Transverse colon (tissue), 4 donors: ENCODE measurements at regions not wholly inside any gene's neighbourhood (a gene's known extent, or its start where the extent isn't known, plus 50 kb on each side); places are given as distances from the start of the nearest gene placed in this dataset.

Experiments used
- DNase-seq: peaks from one replicate; pipeline ENCODE4 v3.0.0-alpha.2; 2019
- H3K27ac ChIP-seq, 4 donors: fragments of 200-600 bp; sonication (generic); 2 replicates each; pipeline ENCODE4 v1.5.1; 2016 to 2018; ENCODE audit warnings: inconsistent platforms in 4 of 4
- H3K27me3 ChIP-seq: fragments of 200-600 bp; sonication (generic); 2 replicates; pipeline ENCODE4 v1.5.1; 2017; ENCODE audit warnings: inconsistent platforms
- H3K36me3 ChIP-seq, 4 donors: fragments of 200-600 bp; sonication (generic); 2 replicates each; pipeline ENCODE4 v1.5.1; 2017 to 2019; ENCODE audit warnings: inconsistent platforms in 4 of 4
- H3K4me1 ChIP-seq, 4 donors: fragments of 200-600 bp; sonication (generic); 2 replicates each; pipeline ENCODE4 v1.5.1; 2017 to 2020; ENCODE audit warnings: inconsistent platforms in 4 of 4
- H3K4me3 ChIP-seq, 4 donors: fragments of 200-600 bp; sonication (generic); 1 replicate in 1 of 4; 2 replicates in 3 of 4; pipeline versions ENCODE4 v1.5.1 to v1.6.1; 2017 to 2019; ENCODE audit warnings: inconsistent platforms in 4 of 4
- H3K9me3 ChIP-seq, 2 donors: fragments of 200-600 bp; sonication (generic); 2 replicates each; pipeline ENCODE4 v1.5.1; 2017 to 2019; ENCODE audit warnings: inconsistent platforms in 2 of 2
- CTCF ChIP-seq, 5 experiments: fragments of 200-600 bp in 3 of 5; fragments of 450-650 bp in 2 of 5; sonication (generic) in 3 of 5; IDR thresholded peaks; 1 replicate in 2 of 5; 2 replicates in 3 of 5; pipeline ENCODE4 v1.5.1; 2016 to 2017; ENCODE audit warnings: antibody characterized with exemption in 5 of 5, inconsistent platforms in 3 of 5, mild to moderate bottlenecking in 2 of 5, moderate library complexity in 1 of 5
- EP300 ChIP-seq: sonication (generic); formaldehyde crosslinking; IDR thresholded peaks from one replicate; pipeline ENCODE4 v1.6.1; 2017; ENCODE audit warnings: antibody characterized with exemption, low read depth
- POLR2A ChIP-seq: fragments of 450-650 bp; IDR thresholded peaks from one replicate; pipeline ENCODE4 v1.6.1; 2016; ENCODE audit warnings: antibody characterized with exemption, mild to moderate bottlenecking, moderate library complexity
- POLR2AphosphoS5 ChIP-seq, 3 donors: sonication (generic); formaldehyde crosslinking; IDR thresholded peaks; one replicate each; pipeline ENCODE4 v1.6.1; 2016; ENCODE audit warnings: antibody characterized with exemption in 3 of 3
- WGBS, 2 donors: methylation state at CpG; one replicate each; pipeline ENCODE4 v1.1.5; 2018; ENCODE audit warnings: low coverage in 1 of 2; 5-methylcytosine and 5-hydroxymethylcytosine counted together
- in situ Hi-C, 4 donors: fragments of 200-750 bp; cut with MboI; loops; one replicate each; pipeline versions ENCODE4 v1.15.0 to v1.15.1; 2017; ENCODE audit warnings: low sequenced_read_pairs in 3 of 4, low pct_ligation_motif_present in 1 of 4, low pct_unique_long_range_greater_than_20kb in 1 of 4
- intact Hi-C: fragments of 100-400 bp; cut with DNase I; formaldehyde crosslinking; loops from one replicate; pipeline ENCODE4 v1.15.1; 2023; ENCODE audit warnings: low total_unique reads

DNA sequence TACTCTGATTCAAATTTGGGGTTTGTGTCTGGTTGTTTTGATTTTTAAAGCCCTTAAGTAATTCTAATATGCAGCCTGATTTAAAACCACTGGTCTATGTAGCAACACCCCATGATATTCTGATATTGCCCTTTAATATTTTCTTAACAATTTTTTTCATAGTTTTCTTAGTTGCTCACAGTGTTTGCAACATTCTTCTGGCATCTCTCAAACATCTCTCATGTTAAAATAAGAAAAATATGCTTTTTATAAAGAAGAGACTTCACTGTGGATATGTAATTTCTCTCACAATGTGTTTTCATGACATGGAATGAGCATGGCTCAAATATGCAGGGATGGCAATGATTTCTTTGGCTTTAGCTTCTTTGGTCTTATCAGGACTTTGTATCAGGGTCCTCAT, 183.7 kb downstream of the TAF11L14 start:
- no peaks in the 10 kb centered on the region for H3K4me1 ChIP-seq
- in situ Hi-C loops, result no loop called here
- H3K36me3 ChIP-seq, result no peaks in the 10 kb centered on the region
- H3K27me3 ChIP-seq, result no peaks in the 10 kb centered on the region
- no peak overlapping the region for H3K4me3 ChIP-seq
- no peaks in the 10 kb centered on the region for H3K9me3 ChIP-seq
- intact Hi-C loops, result no loop called here
- H3K27ac ChIP-seq, result no peak overlapping the region
- TF ChIP-seq POLR2AphosphoS5 (IDR thresholded peaks at IDR 0.05), result no peak
- no peak for TF ChIP-seq POLR2A
- TF ChIP-seq EP300, result no peak
- TF ChIP-seq CTCF (IDR thresholded peaks at IDR 0.05), result no peak
- DNase-seq, result no peak

GRCh38 chr5:17819783-17820182, 185.5 kb downstream of the TAF11L14 start:
- H3K9me3 ChIP-seq, result no peaks in the 10 kb centered on the region
- no peak for TF ChIP-seq POLR2A
- TF ChIP-seq POLR2AphosphoS5 (IDR thresholded peaks at IDR 0.05), result no peak
- no peak for TF ChIP-seq CTCF (IDR thresholded peaks at IDR 0.05)
- TF ChIP-seq EP300, result no peak
- in situ Hi-C loops (no loop called here), intact Hi-C loops (no loop called here)
- 70 to 72% methylated on average over 5 of the region's 5 CpGs for WGBS, 2 donors
- H3K27ac ChIP-seq, result no peak overlapping the region
- H3K4me3 ChIP-seq, result no peak overlapping the region
- DNase-seq, result no peak
- no peaks in the 10 kb centered on the region for H3K36me3 ChIP-seq
- H3K27me3 ChIP-seq, result no peaks in the 10 kb centered on the region
- H3K4me1 ChIP-seq, result no peaks in the 10 kb centered on the region

DNA sequence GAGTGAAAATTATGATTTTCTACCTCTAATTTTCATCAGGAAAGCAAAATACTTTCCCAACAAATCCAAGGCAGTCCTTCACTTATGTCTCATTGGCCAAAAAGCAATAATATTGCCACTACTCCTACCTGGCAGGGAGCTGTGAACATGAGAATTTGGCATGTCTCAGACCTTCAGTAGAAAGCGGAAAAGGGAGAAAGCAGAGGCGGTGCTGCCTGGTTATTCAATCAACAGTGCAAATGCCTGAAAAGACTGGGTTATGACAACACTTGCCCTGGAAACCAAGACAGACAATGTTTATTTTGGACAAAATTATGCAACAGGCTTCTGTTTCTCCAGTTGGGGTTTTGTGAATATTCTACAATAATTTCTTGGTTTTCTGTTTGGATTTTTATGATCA, 194.4 kb downstream of the TAF11L14 start:
- Histone ChIP-seq H3K27ac (no peak overlapping the region), H3K4me1 (no peaks in the 10 kb centered on the region), H3K4me3 (no peak overlapping the region), H3K36me3 (no peaks in the 10 kb centered on the region), H3K27me3 (no peaks in the 10 kb centered on the region), H3K9me3 (no peaks in the 10 kb centered on the region)
- in situ Hi-C loops (no loop called here), intact Hi-C loops (loop anchor here (1.0 kb wide), 1 partner anchor 18 kb away; no protein-coding TSS in a partner anchor)
- 78 to 87% methylated on average over 2 of the region's 2 CpGs for WGBS, 2 donors
- DNase-seq, result no peak
- TF ChIP-seq EP300, result no peak
- no peak for TF ChIP-seq CTCF (IDR thresholded peaks at IDR 0.05)
- no peak for TF ChIP-seq POLR2A
- TF ChIP-seq POLR2AphosphoS5 (IDR thresholded peaks at IDR 0.05), result no peak

DNA sequence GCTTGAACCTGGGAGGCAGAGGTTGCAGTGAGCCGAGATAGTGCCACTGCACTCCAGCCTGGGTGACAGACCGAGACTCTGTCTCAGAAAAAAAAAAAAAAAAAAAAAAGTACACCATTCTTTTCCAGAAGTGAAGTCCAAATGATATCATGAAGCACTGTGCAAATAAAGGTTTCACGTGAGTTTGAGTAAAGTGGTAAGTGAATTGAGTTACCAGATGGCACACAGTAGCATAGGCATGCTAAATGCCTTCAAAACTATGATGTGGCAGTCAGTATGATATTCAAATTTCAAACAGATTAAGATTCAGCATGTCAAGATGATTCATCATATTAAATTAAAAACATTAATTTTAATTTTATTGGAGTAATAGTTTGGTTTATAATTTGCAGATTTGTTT, 195.2 kb downstream of the TAF11L14 start:
- H3K9me3 ChIP-seq, result no peaks in the 10 kb centered on the region
- H3K27me3 ChIP-seq, result no peaks in the 10 kb centered on the region
- no peak for DNase-seq
- WGBS, 2 donors, result 76 to 82% methylated on average over 1 to 3 of the region's 3 CpGs
- H3K4me1 ChIP-seq, result no peaks in the 10 kb centered on the region
- TF ChIP-seq CTCF (IDR thresholded peaks at IDR 0.05) (no peak), EP300 (no peak), POLR2A (no peak), POLR2AphosphoS5 (IDR thresholded peaks at IDR 0.05) (no peak)
- intact Hi-C loops, result no loop called here
- no peaks in the 10 kb centered on the region for H3K36me3 ChIP-seq
- no peak overlapping the region for H3K4me3 ChIP-seq
- in situ Hi-C loops, result no loop called here
- H3K27ac ChIP-seq, result no peak overlapping the region
